Umbilical cord (tissue), 1 donor: ENCODE measurements at regions not wholly inside any gene's neighbourhood (a gene's known extent, or its start where the extent isn't known, plus 50 kb on each side); places are given as distances from the start of the nearest gene placed in this dataset.

Experiments
- DNase-seq: peaks from one replicate; pipeline ENCODE4 v3.0.0-alpha.2; 2015; ENCODE audit warnings: low spot score

DNA sequence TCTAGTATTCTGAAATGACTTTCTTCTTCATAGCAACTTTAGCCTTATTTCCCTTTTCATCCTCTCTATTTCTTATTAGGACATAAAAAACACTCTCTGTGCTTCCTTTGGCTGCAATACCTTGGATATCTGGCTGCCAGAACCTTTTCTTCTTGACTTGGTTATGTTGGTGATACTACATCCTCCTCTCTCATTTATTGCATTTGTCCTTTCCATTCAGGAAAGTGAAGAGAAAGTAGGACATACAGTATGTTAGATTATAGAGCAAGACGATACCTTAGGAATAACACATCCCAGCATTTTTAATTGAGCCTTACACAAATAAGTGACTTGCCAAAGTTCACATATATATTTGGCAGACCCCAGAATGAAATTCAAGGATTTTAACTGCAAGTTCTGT is 210.1 kb upstream of the PPP1R3A start:
- DNase-seq = no peak

DNA sequence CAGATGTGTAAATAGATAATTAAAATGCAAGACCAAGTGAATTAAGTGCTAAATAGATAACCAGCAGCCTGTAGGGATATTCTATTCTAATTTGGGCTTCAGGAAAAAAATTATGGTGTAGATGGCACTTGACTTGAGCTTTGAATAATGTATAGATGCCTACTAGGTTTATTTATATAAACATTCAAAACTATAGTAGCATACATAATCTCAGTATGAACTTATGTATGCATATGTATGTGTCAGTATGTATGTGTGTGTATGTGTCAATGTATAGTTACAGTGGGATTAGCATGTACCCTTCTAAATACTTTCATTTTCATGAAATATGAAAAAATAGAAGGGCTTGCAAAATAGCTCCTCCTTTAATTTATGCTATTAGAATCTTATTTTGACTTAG is 207.3 kb upstream of the PPP1R3A start:
- no peak for DNase-seq

DNA sequence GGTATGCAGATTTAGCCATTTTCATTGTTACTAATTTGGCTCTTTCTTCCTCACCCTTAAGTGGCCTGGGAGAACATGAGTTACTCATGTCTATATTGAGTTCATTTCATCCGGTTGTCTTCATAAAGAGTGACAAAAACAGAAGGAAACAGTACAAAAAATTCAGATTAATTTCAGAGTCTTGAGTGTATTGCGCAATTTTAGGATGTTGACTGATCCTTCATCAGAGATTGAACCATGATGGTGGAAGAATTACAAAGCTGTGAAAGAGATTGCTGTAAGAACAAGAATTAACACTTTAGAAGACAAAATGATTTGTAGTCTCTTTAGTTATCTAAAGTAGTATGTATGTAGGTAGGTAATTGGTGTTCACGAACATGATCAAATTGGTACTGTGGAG is 194.0 kb upstream of the PPP1R3A start:
- DNase-seq = no peak

DNA sequence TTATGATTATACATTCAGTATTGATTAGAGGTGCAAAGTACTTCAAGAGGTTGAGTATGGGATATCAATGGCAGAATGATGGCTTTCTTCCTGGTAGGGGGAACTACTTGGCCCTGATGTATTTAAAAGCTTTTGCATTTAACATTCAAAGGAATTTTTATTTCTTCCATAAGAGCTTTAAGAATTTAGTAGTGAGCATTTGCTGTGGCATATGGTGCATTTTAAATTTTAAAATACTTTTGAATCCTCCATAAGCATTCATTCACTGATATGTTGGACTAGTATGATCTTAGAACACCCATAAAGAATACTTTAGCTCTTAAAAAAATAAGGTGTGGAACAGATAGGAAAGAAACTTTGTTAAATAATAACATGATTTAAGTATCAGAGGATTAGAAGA is 191.9 kb upstream of the PPP1R3A start:
- no peak for DNase-seq

DNA sequence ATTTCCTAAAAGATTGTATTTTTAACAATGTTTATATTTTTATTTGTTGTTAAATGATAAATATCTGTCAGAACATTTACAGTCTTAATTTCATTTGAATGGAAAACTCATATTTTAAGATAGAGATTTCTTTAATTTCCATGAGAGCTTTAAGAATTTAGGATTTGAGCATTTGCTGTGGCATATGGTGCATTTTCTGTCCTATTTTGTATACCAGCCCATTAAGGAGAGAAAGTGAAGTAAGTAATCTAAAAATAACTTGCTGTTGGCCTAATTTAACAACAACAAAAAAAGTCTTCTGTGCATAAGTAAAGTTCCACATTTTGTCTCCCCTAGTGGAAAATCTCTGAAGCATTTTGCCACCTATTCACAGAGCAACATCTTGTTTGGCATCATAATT is 190.9 kb upstream of the PPP1R3A start:
- DNase-seq = no peak

DNA sequence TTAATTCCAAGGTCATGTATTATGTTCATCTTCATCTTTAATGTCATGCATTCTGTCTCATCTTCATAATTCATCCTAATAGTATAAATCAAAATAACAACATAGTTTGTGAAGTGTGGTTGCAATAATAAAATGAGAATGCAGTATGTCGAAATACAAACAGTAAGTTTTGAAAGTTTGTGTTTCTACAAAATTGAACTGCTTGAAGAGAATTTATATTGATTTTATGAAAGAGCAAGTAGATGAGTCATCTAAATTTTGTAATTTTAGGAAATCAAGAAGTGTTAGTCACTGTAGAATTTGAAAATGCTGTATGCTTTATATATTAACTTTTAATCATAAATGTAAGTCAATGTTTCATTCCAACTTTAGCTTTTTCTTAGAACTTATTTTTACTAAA is 190.5 kb upstream of the PPP1R3A start:
- DNase-seq = no peak

DNA sequence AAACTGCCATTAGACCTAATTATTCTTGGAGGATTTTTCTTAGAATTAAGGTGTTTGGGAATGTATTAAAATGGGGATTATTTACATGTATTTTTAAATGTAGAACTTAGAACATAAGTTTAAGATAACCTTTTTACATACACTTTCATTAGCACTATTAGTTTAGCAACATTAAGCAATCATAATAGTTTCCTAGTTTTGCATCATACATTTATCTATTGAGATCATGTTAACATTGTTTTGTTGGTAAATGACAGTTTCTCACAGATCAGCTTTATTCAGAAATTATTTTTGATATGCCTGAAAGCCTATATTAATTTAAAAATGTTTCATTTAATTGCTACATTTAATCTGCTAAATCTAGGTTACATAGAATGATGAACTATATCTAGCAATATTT is 189.7 kb upstream of the PPP1R3A start:
- DNase-seq = no peak

DNA sequence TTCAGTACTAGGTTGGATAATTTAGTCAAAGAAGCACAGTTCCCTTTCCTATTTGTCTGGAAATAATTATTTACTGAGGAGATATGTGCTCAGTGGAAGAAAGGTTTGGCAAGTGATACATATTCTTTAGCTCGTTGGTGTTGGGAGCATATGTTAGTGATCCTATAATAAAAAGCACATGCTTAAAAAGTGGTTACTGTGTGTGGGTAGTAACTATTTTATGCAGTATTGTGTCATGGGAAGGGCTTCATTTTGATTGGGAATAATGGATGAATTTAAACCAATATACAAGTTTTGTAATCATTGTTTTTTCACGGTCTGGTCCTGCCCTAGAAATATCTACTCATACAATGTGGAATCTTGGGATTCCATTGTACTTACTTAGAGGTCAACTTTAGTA is 188.7 kb upstream of the PPP1R3A start:
- no peak for DNase-seq

DNA sequence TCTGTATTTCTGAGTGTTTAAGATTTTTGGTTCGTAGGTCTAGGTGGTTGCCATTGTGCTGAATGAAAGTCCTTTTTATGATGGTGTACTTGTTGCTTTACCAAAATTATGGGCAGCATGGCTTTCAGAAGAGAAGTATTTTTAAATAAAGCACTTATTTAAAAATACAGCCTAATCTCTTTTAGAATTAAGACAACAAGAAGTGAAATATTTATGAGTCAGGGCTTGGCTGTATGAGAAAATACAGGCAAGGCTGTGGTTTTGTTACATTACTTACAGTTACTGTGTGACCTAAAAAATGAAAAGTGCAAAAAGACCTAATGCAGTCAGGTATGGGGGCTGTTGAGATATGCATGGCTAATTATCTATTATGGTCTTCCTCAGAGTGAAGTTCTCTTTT is 185.2 kb upstream of the PPP1R3A start:
- DNase-seq = peak; percentile 29

DNA sequence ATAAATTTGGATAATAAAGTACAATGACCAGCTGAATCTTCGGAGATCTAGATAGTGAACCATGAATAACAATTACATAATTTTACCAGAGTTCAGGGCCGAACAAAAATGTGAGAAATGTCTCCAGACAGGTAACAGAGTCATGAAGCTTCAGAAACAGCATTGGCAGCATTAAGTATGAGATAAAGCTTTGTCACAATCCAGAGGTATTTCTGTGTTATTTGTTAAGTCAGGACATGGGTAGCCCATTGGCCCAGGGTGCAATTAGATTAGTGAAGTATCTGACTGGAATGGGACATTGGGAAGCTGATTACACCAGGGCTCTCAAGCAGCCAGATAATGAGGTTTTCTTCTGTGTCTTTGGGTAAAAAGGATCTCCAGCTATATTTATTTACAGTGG is 184.2 kb upstream of the PPP1R3A start:
- no peak for DNase-seq

DNA sequence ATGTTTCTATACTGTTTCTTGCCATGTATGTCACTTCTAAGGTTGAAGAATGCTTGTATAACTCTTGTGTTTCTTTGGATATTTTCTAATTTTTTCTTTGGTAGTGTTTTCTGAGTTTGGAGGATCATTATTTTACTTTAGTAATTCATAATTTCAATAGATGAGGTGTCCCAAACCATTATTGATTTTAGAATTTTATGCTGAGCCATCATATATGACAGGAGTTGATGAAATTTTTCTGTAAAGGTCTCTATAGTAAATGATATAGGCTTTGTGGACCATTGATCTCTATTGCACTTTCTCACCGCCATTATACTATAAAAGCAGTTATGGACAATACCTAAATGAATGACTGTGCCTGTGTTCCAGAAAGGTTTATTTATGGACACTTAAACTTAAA is 183.3 kb upstream of the PPP1R3A start:
- no peak for DNase-seq

DNA sequence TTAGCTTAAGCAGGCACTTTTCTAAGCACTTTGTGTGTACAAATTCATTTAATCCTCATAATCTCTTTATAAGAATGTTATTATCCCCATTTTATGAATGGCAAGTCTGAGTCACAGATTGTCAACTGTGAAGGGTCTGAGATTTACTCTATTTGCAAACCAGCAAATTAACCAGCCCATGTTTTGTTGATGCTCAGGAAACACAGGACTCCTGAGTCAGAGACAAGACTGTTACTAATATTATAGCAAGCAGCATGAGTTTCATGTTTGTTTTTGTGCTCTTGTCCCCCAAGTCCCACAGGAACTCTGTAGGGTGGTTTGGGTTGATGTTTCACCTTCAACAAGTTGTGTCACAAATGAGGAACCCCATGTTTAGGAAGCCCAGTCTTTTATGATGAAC is 182.0 kb upstream of the PPP1R3A start:
- DNase-seq = no peak

DNA sequence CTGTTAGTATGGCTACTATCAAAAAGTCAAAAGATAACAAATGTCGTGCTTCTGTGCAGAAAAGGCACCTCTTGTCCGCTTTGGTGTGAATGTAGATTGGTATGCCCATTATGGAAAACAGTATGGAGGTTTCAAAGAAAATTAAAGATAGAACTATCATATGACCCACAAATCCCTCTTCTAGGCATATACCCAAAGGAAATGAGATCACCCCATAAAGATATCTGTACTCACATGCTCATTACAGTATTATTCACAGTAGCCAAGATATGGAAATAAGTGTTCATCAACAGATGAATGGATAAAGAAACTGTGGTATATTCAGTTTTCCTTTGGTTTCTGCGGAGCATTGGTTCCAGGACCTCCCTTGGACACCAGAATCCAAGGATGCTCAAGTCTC is 180.5 kb upstream of the PPP1R3A start:
- DNase-seq = no peak

DNA sequence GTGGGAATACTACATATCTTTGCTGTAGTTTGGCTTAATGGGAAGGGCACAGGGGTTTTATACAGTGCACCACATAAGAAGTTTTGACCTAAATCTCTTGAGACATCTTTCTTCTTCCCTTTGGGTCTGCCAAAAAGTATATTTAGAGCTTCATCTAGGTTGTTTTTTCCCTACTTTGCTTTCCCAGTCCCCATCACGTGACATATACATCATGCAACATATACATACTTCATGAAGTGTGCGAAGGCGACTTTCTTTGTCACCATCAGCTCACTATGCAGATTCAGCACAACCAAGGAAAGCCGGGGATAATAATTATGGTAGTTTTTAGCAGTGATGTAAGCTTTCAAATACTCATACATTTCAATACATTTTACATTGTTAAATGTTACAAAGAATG is 177.1 kb upstream of the PPP1R3A start:
- DNase-seq = no peak

DNA sequence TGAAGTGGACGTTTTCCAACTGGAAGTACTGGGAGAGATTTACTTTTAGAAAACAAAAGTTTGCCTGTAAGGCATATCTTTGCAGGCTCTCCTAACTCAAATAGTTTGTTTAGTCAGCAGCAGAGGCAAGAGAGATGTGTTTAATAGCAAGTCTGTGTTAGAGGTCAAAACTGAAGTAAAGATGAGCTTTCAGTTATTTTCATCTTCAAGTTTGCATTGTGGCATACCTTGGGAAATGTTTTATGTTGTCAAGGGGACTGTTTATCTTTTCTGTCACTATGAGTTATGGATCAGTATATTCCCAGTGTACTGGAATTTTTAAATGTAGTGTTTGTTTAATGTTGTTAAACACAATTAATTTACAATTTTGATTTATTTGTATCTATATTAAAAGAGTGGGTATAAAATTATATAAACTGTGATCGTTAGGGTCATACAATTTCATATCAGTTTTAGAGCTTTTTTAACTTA is 169.7 kb upstream of the PPP1R3A start:
- DNase-seq = peak; percentile 24

DNA sequence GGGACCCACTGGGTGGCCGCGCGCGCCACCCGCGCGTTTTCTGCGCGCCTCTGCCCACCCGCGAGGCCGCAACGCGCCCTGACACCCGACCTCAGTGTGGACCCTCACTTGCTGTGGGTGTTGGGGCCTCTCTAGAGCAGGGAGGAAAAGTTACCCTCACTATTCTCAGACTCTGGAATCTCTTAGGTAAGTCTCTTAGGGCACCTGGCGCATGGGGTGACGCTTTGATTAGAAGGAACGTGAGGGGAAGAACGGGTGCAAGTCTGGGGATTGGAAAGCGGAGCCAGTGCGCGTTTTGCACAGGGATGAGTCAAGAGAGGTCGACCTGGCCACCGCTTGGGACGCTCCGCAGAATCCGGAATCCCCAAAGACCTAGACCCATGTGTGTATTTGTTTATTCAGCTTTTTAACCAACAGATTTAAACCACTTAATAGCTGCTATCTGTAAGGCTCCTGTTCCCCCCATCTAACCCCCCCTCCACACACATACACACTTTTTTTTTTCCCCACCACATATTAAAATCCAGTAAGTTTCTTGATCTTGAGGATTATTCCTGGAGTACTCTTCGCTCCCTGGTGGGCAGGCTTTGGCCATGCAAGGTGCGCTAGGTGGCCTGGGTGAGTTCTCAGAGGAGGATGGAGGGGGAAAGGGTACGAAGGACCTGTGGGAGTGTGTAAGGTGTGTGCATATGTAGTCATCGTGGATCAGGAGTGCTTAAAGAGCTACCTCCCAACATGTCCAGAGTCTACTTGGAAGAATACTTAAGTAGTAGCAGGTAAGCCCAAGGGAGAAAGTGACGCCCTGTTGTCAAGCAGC is 169.1 kb upstream of the PPP1R3A start:
- DNase-seq = peak; percentile 32

DNA sequence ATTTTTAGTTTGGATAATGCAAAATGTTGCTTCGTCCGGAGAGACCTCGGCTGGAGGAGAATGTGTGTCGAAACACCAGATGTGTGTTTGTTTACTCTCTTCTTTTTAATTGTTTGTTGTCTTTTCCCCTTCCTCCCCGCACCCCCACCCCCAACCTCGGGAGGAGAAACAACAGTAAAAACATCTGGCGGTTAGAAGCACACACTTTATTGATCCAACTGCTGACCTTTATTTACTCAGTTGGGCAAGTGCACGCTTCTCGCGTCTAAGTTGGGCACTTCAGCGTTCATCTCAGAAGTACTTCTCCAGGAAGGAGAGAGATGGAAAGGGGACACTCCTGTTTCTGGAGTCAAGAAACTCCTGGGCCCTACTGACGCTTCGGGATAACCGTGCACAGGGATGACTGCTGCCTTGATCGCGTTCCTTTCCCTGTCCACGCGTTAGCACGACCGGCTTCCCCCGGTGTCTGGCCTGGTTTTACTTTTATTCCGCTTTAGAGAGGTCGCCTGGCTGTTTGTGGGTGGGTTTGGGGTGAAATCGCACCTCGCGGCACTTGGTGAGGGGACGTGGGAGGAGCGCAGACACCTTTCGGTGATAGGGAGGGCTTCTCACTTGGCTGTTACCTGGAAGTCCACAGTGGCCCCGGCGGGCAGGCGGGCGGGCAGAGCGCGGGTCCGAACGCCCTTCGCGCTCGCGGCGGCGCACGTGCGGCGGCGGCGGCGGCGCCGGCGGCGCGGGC is 168.3 kb upstream of the PPP1R3A start:
- peak; percentile 56 for DNase-seq

DNA sequence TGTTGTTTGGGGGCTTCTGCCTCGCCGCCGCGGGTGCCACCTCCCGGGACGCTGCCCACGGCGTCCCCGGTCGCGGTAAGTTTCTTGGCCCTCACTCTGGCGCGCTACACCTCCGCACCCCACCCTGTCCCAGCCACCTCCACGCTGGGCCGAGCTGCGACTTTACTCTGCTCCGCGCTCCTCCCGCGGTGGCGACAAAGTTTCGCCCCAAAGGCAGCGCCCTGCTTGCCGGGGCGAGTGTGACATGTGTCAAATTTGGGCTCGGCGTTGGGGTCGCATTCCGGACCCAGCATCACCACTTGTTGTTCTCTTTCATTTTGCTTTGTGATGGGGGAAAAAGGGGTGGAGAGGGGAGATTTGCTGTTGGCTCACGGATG is 167.7 kb upstream of the PPP1R3A start:
- DNase-seq = peak; percentile 38

DNA sequence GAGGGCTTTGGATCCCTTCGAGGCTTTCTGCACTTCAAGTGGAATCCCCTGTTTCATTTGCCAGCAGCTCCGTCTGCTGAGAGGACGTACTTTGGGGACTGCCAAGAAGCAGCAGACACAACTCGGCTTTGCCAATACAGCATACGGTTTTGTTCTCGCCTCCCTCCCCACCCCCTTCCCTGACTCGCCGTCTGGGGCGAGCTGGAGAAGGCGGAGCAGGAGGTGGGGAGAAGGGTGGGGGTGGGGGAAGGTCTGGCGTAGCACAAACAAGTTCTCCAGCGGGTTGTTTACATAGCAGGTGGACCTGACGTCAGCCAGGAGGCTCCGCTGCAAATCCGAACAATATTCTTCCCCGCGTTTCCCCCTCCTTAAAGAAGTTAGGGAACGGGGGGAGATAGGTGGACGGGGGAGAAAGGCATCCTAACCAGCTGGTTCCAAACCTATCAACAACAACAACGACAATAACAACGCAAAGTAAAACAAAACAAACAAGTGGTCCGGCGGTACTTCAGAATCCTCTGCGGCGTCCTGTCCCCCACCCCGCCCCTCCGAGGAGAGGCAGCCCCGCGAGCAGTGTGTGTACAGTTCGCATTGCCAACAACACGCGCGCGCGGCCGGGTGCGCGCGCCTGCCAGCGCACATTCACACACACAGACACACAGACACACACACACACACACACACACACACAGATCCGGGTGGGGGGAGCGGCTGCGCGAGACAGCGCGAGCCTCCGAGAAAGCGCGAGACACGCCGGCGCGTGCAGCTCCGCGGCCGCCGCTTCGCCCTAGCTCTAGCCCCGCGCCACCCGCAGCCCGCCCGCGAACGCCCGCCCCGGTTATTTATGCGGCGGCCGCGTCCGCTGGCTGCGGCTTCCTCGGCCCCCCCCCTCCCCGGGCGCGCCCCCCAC is 167.0 kb upstream of the PPP1R3A start:
- peak; percentile 95 for DNase-seq

DNA sequence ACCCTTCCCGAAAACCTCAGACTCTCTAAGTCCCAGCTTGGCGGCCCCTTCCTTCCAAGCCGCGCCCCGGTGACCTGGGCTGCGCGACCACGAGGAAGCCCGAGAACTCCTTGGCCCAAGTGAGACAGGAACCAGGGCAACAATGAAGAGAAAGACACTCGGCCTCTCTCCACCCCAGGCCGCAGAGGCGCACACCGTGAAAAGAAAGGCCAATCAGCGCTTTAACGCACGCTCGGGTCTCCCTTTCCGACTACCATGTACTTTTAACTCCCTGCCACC is 166.4 kb upstream of the PPP1R3A start:
- DNase-seq = no peak

DNA sequence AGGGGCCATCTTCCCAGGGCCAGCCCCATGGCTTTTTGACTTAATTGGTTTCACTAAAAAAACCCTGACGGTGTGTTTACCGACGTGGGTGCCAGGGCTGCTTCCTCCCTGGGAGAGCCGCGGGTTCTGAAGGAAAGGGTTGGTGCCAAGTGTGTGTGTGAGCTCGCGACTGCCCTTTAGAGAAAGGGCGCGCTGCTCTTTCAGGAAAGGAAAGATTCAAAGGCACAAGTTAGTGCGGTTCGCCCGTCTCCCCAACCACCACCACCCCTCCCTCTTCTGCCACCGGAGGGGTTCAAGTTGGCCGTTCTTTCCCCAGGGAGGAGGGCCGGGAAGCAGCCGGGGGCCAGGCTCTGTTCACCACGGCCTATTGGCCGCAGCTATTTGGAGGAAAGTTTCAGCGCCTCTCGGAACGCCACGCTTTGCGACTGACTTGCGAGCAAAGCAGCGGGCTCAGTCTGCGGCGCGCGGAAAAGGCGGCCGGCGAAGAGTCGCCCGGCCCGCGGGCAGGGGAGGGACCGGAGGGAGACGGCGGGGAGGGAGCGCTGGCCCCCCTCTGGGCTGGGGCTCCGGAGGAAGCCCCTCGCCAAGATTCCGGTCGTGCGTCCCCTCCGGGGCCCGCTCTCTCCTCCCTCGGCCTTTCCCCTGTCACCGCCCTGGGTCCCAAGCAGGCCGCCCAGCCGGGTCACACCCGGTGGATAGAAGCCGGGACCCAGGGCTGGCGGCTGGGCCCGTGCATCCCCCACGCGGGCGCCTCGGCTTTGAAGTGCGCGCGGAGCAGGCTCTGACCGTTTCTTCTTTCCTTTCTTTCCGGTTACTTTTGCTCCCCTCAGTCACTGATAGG is 165.9 kb upstream of the PPP1R3A start:
- DNase-seq = peak; percentile 67
